H9 (cell line): ENCODE measurements at regions not wholly inside any gene's neighbourhood (a gene's known extent, or its start where the extent isn't known, plus 50 kb on each side); places are given as distances from the start of the nearest gene placed in this dataset.

Experiments used
- DNase-seq: peaks from one replicate; pipeline ENCODE4 v3.0.0-alpha.2; 2017
- H2AFZ ChIP-seq: one replicate; pipeline ENCODE4 v1.6.1; 2013; ENCODE audit warnings: mild to moderate bottlenecking, low read length, control low read depth, moderate library complexity
- H2AK5ac ChIP-seq: 2 replicates; pipeline ENCODE4 v1.6.1; 2013; ENCODE audit warnings: low read length, control low read depth, mixed read lengths; ENCODE audit not compliant: insufficient read length
- H2BK120ac ChIP-seq: one replicate; pipeline ENCODE4 v1.6.1; 2013; ENCODE audit warnings: low read depth, mild to moderate bottlenecking, low read length, control low read depth, inconsistent platforms; ENCODE audit not compliant: poor library complexity, severe bottlenecking
- H2BK12ac ChIP-seq: 2 replicates; pipeline ENCODE4 v1.6.1; 2013; ENCODE audit warnings: low read length, control low read depth, mixed read lengths, low read depth; ENCODE audit not compliant: insufficient read length
- H2BK15ac ChIP-seq: 2 replicates; pipeline ENCODE4 v1.6.1; 2013; ENCODE audit warnings: low read depth, low read length, control low read depth
- H2BK20ac ChIP-seq: one replicate; pipeline ENCODE4 v1.6.1; 2013; ENCODE audit warnings: low read depth, mild to moderate bottlenecking, low read length, control low read depth, inconsistent platforms; ENCODE audit not compliant: poor library complexity, severe bottlenecking
- H2BK5ac ChIP-seq: 2 replicates; pipeline ENCODE4 v1.6.1; 2013; ENCODE audit warnings: low read length, control low read depth, mixed read lengths; ENCODE audit not compliant: insufficient read length
- H3K14ac ChIP-seq: 2 replicates; pipeline ENCODE4 v1.6.1; 2013; ENCODE audit warnings: low read length, control low read depth; ENCODE audit not compliant: insufficient read depth
- H3K18ac ChIP-seq: 2 replicates; pipeline ENCODE4 v1.6.1; 2013; ENCODE audit warnings: low read depth, mild to moderate bottlenecking, mixed read lengths, low read length, control low read depth; ENCODE audit not compliant: insufficient read length
- H3K23ac ChIP-seq: 2 replicates; pipeline ENCODE4 v1.6.1; 2013; ENCODE audit warnings: low read length, control low read depth, mixed read lengths, low read depth; ENCODE audit not compliant: insufficient read length
- H3K23me2 ChIP-seq: 2 replicates; pipeline ENCODE4 v1.6.1; 2013; ENCODE audit warnings: low read depth, mild to moderate bottlenecking, mixed read lengths, low read length, control low read depth; ENCODE audit not compliant: insufficient read length, poor library complexity, severe bottlenecking
- H3K27ac ChIP-seq: 2 replicates; pipeline ENCODE4 v1.5.1; 2013; ENCODE audit warnings: low read length, control low read depth, mixed read lengths, low read depth; ENCODE audit not compliant: insufficient read length
- H3K27me3 ChIP-seq: 2 replicates; pipeline ENCODE4 v1.6.1; 2013; ENCODE audit warnings: low read length, control low read depth, inconsistent platforms; ENCODE audit not compliant: insufficient read depth
- H3K4ac ChIP-seq: 2 replicates; pipeline ENCODE4 v1.6.1; 2013; ENCODE audit warnings: low read depth, mild to moderate bottlenecking, control low read depth, inconsistent platforms, low read length, moderate library complexity
- H3K4me1 ChIP-seq: 2 replicates; pipeline ENCODE4 v1.6.1; 2013; ENCODE audit warnings: low read length, control low read depth, inconsistent platforms; ENCODE audit not compliant: insufficient read depth
- H3K4me2 ChIP-seq: 2 replicates; pipeline ENCODE4 v1.6.1; 2013; ENCODE audit warnings: low read length, control low read depth, mixed read lengths; ENCODE audit not compliant: insufficient read length, insufficient read depth
- H3K56ac ChIP-seq: 2 replicates; pipeline ENCODE4 v1.6.1; 2013; ENCODE audit warnings: low read depth, mild to moderate bottlenecking, mixed read lengths, low read length, control low read depth; ENCODE audit not compliant: insufficient read length
- H3K79me1 ChIP-seq: 2 replicates; pipeline ENCODE4 v1.6.1; 2013; ENCODE audit warnings: low read depth, mild to moderate bottlenecking, moderate library complexity, low read length, control low read depth, inconsistent platforms; ENCODE audit not compliant: insufficient read depth, poor library complexity, severe bottlenecking
- H3K79me2 ChIP-seq: 2 replicates; pipeline ENCODE4 v1.6.1; 2013; ENCODE audit warnings: low read length, control low read depth, inconsistent platforms; ENCODE audit not compliant: insufficient read depth
- H3K9ac ChIP-seq: 2 replicates; pipeline ENCODE4 v1.6.1; 2013; ENCODE audit warnings: low read length, control low read depth, mixed read lengths; ENCODE audit not compliant: insufficient read length; ENCODE audit errors: extremely low read depth
- H3K9me3 ChIP-seq: one replicate; pipeline ENCODE4 v1.6.1; 2013; ENCODE audit warnings: low read depth, low read length, inconsistent platforms; ENCODE audit not compliant: control insufficient read depth
- H3T11ph ChIP-seq: one replicate; pipeline ENCODE4 v1.6.1; 2013; ENCODE audit warnings: mild to moderate bottlenecking, low read length, control low read depth, inconsistent platforms
- H4K20me1 ChIP-seq: one replicate; pipeline ENCODE4 v1.6.1; 2013; ENCODE audit not compliant: control insufficient read depth, insufficient read length, insufficient read depth
- H4K5ac ChIP-seq: 2 replicates; pipeline ENCODE4 v1.6.1; 2013; ENCODE audit warnings: low read depth, mild to moderate bottlenecking, mixed read lengths, low read length, control low read depth; ENCODE audit not compliant: insufficient read length
- H4K8ac ChIP-seq: replicated peaks from 2 replicates; pipeline ENCODE4 v1.6.1; 2013; ENCODE audit warnings: low read length, control low read depth, mixed read lengths, low read depth; ENCODE audit not compliant: insufficient read length
- H4K91ac ChIP-seq: 2 replicates; pipeline ENCODE4 v1.6.1; 2013; ENCODE audit warnings: low read depth, mild to moderate bottlenecking, moderate library complexity, mixed read lengths, low read length, control low read depth; ENCODE audit not compliant: insufficient read length
- H3K27ac Mint-ChIP-seq, 3 experiments: 2 replicates in 2 of 3; 3 replicates in 1 of 3; pipeline ENCODE4 v1.8.0; 2020 to 2021; ENCODE audit warnings: mixed read lengths in 3 of 3, mild to moderate bottlenecking in 1 of 3, moderate library complexity in 1 of 3
- H3K27me3 Mint-ChIP-seq: 2 replicates; pipeline ENCODE4 v1.8.0; 2021; ENCODE audit warnings: low read depth, mild to moderate bottlenecking, moderate library complexity, mixed read lengths
- H3K36me3 Mint-ChIP-seq, 3 experiments: 2 replicates in 2 of 3; 3 replicates in 1 of 3; pipeline ENCODE4 v1.8.0; 2020 to 2021; ENCODE audit warnings: low read depth in 3 of 3, mixed read lengths in 3 of 3; ENCODE audit not compliant: insufficient read depth in 1 of 3
- H3K4me1 Mint-ChIP-seq, 2 experiments: 2 replicates each; pipeline ENCODE4 v1.8.0; 2020; ENCODE audit warnings: mixed read lengths in 2 of 2
- H3K4me3 Mint-ChIP-seq, 2 experiments: 2 replicates in 1 of 2; 3 replicates in 1 of 2; pipeline ENCODE4 v1.8.0; 2020 to 2021; ENCODE audit warnings: mild to moderate bottlenecking in 2 of 2, mixed read lengths in 2 of 2, moderate library complexity in 1 of 2
- H3K9me3 Mint-ChIP-seq, 2 experiments: 2 replicates in 1 of 2; 3 replicates in 1 of 2; pipeline ENCODE4 v1.8.0; 2020; ENCODE audit warnings: mild to moderate bottlenecking in 2 of 2, mixed read lengths in 2 of 2, moderate library complexity in 1 of 2
- CTCF ChIP-seq: fragments of 200-600 bp; sonication (generic); conservative IDR thresholded peaks from 3 replicates; pipeline ENCODE4 v1.8.0; 2021; ENCODE audit warnings: antibody characterized with exemption, mild to moderate bottlenecking
- WGBS: extraction: QIAGEN DNeasy Blood & Tissue Kit; methylation state at CpG from one replicate; pipeline ENCODE4 v1.1.7; 2013; ENCODE audit warnings: missing lambda C conversion rate, low lambda C conversion rate, mixed read lengths; ENCODE audit not compliant: insufficient read length; ENCODE audit errors: extremely low coverage; 5-methylcytosine and 5-hydroxymethylcytosine counted together

DNA sequence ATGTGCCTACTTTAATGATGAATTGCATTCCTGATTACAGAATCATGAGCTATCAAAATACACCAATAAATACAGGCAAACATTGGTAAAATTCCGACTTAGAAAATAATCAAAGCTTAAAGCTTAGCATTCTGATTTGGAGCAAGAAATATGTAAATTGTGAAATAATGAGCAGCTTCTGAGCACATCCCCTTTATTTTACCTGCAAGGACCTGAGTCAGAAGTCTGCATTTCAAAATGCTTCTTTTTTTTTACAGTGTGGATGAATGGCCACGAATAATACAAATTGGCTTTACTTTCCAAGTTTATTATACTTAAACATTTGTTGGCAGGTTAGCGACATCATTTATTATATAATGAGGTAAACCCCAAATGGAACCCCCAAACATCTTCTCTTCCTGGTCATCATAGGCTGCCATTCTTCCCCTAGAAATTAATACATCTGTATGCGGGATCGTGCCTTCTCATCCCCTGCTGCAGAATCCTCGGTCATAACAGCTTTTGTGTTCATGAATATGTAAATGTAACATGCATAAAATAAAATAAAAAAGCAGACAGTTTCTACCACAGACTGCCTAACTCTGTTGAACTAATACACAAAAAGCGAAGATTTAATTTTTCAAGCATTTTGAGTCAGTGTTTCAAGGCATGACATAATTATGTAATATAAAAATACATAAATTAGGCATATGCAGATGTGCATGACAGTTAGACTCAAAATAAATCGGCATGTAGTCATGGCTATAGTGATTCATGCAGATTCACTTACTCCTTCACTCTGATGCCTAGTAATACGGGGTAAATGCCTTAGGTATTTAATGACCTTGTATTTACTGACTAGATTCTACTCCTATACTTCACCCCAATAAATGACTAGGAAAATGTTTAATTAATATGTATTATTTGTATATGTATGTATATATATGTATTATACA is 339.7 kb downstream of the USP25 start:
- Mint-ChIP-seq H3K36me3 (no peaks in the 10 kb centered on the region), H3K27ac (no peak overlapping the region), H3K4me3 (no peak overlapping the region), H3K9me3 (no peaks in the 10 kb centered on the region), H3K27me3 (no peaks in the 10 kb centered on the region), H3K4me1 (peaks cover 2 to 8% of the 10 kb centered on the region in 2 experiments; a peak in 3 of 4 replicates)
- no peaks in the 10 kb centered on the region for H3K27me3 ChIP-seq
- DNase-seq, result no peak
- no peak overlapping the region for H2BK15ac ChIP-seq
- H2AK5ac ChIP-seq, result no peak overlapping the region
- H3K9me3 ChIP-seq, result no peaks in the 10 kb centered on the region
- no peak overlapping the region for H2BK120ac ChIP-seq
- H2AFZ ChIP-seq, result no peak overlapping the region
- H3K4ac ChIP-seq, result no peak overlapping the region
- H4K8ac ChIP-seq, result no peak overlapping the region
- no peak overlapping the region for H3K4me2 ChIP-seq
- H3T11ph ChIP-seq, result no peak overlapping the region
- H2BK5ac ChIP-seq, result no peak overlapping the region
- no peak overlapping the region for H4K5ac ChIP-seq
- no peak overlapping the region for H3K18ac ChIP-seq
- H3K79me1 ChIP-seq, result no peaks in the 10 kb centered on the region
- no CpG with 5 or more reads among the region's 9 CpGs for WGBS
- no peak overlapping the region for H2BK12ac ChIP-seq
- no peaks in the 10 kb centered on the region; the same call in 1 of the 2 replicates for H3K4me1 ChIP-seq
- no peak overlapping the region for H3K56ac ChIP-seq
- no peaks in the 10 kb centered on the region; the same call in 1 of the 2 replicates for H3K79me2 ChIP-seq
- no peaks in the 10 kb centered on the region for H3K23me2 ChIP-seq
- no peak overlapping the region for H3K9ac ChIP-seq
- no peak for TF ChIP-seq CTCF
- H4K20me1 ChIP-seq, result no peaks in the 10 kb centered on the region
- no peak overlapping the region for H3K23ac ChIP-seq
- no peak overlapping the region for H3K27ac ChIP-seq
- H2BK20ac ChIP-seq, result no peak overlapping the region
- no peak overlapping the region for H4K91ac ChIP-seq
- no peak overlapping the region for H3K14ac ChIP-seq
